Medulla oblongata (tissue), 1 donor: ENCODE measurements at regions not wholly inside any gene's neighbourhood (a gene's known extent, or its start where the extent isn't known, plus 50 kb on each side); places are given as distances from the start of the nearest gene placed in this dataset.
"Not testable (repeated sequence)": the region's sequence is repeated elsewhere in the genome, so short reads cannot be mapped to it uniquely, and the experiment has no call there.

Source experiments
- DNase-seq: peaks from one replicate; pipeline ENCODE4 v3.0.0-alpha.2; 2015; ENCODE audit errors: extremely low spot score

DNA sequence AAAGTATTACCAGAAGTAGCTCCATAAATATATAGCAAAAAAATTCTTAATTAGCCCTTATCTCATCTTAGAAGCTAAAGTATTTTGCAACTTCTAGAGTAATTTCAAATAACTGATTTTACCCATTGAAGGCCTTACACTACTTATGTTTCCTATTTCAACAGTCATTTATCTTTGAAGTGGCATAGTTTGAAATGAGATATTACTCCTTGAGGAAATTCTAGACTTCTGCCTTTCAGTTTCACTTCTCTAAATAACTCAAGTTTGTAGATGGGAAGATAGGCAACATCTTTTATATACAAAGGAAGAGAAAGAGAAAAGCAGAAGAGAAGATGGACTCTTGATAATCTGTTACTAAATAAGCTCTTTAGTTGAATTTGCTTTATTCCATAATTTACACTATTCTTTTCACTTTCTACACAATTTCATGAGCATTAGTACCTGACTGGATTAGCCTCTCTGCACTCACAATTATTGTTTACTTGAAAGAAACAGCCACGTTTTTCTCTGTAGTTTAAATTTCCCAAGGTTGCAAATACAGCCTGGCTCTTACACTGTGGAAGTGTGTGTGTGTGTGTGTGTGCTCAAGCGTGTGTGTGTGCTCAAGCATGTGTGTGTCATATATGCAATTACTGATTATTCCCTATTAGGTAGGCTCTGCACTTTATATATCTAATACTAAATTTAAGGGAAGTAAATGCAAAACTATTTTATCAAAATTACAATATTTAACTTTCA is 60.6 kb upstream of the EMB start:
- DNase-seq: peak; percentile 70

DNA sequence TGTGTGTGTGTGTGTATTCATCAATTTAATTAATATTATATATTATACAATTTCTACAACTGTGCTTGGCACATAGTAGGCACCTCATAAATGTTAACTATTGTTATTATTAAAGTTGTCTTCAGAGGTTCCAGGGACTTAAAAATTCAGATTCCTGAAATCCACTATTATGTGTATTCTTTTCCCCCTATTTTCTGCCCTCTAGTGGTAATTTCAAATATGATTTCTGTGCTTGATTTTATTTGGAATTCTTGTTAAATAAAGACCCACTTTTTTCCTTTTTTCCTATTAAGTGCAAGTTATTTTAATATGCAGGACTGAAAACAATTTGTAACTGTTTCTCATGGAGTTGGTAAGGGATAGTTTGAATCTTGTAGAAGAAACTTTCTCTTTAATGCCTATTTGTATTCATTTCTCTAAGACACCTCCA is 72.0 kb upstream of the EMB start:
- not testable (repeated sequence) for DNase-seq

DNA sequence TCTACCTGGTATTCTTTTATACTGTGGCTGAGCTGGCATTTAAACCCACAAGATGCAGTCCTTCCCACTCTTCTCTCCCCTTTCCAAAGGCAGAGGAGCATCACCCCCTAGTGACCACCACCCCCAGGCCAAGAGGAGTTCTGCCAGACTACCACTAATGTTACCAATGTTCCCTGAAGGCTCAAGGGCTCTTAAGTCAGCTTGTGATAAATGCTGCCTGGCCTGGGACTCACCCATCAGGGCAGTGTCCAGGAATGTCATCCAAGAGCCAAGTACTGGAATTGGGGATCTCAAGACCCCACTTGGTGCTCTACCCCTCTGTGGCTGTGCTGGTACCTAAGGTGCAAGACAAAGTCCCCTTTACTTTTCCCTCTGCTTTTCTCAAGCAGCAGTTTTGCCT is 80.0 kb upstream of the EMB start:
- not testable (repeated sequence) for DNase-seq

DNA sequence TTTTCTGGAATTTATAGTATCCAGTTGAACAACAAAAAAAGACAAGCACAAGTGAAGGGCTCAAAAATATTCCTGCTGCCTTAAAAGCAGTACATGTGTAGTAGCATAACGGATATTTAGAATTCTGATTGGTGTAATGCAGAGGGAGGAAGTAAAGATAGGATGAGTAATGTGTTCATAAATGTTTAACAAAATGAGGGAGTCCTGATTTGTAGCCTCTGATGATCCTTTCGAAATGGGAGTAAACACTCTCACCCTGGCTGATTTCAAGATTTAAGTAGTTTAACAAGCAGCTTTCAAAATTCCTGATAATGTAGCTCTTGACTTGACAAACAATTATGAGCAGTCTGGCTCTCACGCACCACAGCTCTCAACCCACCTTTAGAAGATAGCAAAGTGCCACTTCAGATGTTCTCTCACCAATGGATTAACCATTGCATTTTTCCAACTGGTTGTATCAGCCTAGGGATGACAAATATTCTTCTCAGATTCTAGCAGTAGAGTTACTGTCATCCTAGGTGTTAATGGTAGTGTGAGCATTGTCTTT is 86.5 kb upstream of the EMB start:
- not testable (repeated sequence) for DNase-seq

- DNase-seq: no peak
Measured at GRCh38 chr5:50535393-50535792, 94.3 kb upstream of the EMB start.

- not testable (repeated sequence) for DNase-seq
Measured at GRCh38 chr5:50537534-50537933, 96.4 kb upstream of the EMB start.

DNA sequence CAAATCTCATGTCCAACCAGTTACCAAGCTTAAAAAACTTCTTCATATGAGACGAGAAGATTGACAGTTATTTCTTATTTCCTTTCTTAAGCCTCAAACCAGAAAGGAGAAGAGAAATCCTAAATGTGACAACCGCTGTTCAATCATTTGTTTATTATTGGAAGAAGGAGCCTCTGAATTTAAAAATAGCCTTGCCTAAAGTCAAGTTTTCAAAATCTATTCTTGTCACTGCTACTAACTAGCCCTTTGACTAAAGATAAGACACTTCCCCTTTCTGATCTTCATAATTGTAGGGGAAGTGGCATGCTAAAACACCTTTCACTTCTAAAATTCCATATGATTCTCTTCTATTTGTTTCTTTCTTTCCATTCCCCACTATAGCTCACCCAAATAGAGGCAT is 106.2 kb upstream of the EMB start:
- no peak for DNase-seq

- DNase-seq: no peak
Measured at GRCh38 chr5:50550267-50550666, 109.2 kb upstream of the EMB start.

DNA sequence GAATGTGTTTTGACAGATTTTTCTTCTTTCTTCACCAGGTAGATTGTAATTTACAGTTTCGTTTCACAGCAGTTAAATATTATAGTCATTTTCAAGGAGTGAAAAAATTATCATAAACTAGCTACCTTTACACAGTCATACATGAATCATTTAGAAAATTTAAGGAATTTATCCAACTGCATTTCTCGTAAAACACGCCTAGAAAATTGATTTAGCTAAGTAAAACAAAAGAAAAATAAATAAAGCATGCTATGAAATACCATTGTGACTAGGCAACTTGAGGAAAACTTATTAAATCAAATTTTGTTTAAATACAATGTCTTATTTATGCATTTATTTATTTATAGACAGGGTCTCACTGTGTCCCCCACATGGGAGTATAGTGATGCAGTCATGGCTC is 109.9 kb upstream of the EMB start:
- no peak for DNase-seq

GRCh38 chr5:50553560-50553984 is 112.5 kb upstream of the EMB start:
- peak; percentile 16 for DNase-seq

DNA sequence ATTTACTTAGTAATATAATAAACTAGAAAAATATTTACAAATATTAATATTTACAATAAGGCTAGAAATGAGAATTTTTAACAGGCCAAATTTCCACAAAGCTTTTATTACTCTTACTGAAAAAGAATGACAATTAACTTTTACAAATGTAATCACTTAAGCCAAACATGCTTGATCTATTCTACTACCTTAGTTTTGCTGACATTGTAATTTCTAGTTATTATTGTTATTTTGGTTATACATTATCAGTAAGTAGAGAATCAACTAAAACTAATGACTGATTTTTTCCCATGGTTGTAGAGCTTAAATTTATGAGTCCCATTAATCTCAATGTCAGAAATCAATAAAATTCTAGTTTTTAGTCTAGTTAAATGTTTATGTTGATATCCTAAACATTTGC is 107.8 kb upstream of the PARP8 start:
- DNase-seq: not testable (repeated sequence)

- no peak for DNase-seq
Measured at GRCh38 chr5:50559955-50560354, 106.5 kb upstream of the PARP8 start.

DNA sequence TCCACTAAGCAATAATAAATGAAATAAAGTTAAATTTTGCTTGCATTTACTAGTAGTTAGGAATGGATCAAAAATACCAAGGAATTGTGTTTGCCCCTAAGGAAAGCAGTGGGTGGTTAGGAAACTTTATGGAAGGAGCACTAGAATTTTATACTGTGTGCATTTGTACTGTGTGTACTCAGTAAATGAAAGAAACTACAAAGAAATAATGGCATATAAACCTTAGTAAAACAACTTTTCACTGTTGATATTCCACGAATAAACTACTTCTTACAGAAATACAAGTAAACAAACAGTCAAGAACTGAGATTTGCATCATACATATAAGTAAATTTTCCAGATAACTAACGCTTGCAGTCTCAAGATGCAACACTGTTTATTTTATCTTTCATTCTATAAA is 103.7 kb upstream of the PARP8 start:
- no peak for DNase-seq

- no peak for DNase-seq
Measured at GRCh38 chr5:50564079-50564478, 102.4 kb upstream of the PARP8 start.

DNA sequence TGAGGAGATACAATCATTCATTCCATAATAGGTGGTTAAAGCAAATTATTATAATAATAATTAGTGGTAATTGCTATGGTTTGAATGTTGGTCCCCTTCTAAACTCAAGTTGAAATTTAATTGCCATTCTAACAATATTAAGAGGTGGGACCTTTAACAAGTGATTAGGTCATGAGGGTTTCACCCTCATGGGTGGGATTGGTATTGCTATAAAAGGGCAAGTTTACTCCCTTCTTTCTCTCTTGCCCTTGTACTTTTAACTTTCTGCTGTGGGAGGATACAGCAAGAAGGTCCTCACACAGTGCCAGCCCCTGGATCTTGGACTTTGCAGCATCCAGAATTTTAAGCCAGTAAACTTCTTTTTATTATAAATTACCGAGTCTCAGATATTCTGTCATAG is 101.9 kb upstream of the PARP8 start:
- DNase-seq: no peak

- no peak for DNase-seq
Measured at GRCh38 chr5:50574121-50574520, 92.3 kb upstream of the PARP8 start.

DNA sequence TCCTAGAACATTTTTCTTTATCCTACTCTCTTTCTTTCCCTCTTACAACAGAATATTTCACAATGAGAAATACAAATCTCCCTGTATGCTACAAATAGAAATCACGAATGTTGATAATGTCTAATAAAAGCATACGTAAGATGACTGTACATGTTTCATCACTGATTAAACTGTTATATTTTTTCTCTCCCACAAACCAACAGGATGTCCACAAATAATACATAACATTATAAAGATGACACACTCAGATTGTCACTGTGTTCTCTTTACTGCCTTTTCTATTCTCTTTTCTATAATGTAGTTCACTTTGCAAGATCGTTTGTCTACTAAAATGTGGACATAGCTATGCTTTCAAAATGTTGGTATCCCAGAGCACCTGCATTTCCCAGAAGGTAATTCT is 90.7 kb upstream of the PARP8 start:
- DNase-seq: no peak

DNA sequence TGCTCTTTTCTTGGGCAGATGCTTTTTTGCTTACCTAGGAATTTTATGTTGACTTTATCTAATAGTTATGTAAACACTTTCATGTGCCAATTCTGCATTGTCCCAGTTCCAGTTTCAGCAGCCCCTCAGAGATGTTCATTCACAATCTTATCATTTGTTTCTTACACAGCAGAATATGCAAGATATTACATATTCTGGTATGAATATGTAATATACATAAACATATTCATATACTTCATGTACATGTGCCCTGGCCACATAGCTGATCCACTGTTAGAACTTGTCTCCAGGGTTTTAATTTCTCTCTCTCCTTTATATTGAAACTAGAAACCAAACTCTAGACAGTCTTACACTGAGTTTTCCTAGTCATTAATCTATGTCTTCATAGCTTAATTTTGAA is 90.2 kb upstream of the PARP8 start:
- DNase-seq: no peak

- DNase-seq: no peak
Measured at GRCh38 chr5:50576686-50577256, 89.7 kb upstream of the PARP8 start.

DNA sequence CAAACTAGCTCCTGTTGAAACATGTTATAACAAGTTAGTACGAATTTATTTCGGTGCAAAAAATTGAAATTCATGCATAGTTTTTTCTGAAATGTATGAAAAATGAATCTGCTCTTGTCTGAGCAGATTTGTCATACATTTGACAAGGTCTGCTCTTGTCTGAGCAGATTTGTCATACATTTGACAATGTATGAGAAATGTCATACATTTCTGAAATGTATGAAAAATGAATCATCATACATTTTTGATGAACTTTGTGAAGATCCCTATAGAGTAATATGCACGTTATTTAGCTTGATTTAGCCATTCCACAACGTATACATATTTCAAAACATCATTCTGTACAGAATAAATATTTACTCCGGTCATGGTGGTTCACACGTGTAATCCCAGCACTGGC is 85.9 kb upstream of the PARP8 start:
- DNase-seq: no peak

DNA sequence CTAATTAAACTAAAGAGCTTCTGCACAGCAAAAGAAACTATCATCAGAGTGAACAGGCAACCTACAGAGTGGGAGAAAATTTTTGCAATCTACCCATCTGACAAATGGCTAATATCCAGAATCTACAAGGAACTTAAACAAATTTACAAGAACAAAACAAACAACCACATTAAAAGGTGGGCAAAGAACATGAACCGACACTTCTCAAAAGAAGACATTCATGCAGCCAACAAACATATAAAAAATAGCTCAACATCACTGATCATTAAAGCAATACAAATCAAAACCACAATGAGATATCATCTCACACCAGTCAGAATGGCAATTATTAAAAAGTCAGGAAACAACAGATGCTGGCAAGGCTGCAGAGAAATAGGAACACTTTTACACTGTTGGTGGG is 84.6 kb upstream of the PARP8 start:
- DNase-seq: not testable (repeated sequence)

DNA sequence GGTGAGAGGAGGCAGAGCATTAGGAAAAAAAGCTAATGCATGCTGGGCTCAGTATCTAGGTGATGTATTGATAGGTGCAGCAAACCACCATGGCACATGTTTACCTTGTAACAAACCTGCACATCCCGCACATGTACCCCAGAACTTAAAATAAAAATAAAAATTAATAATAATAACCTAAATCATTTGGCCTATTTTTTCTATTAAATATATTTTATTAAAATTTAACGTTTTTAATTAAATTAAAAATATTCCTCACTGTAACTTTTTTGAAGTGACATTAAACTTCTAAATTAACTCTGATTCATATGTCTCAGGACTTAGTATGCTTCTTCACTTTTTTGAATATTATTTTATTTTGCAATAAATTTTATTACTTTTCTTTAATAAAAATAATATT is 83.7 kb upstream of the PARP8 start:
- no peak for DNase-seq

- no peak for DNase-seq
Measured at GRCh38 chr5:50583621-50584020, 82.8 kb upstream of the PARP8 start.
